Endothelial cell of umbilical vein (primary cell): ENCODE measurements at regions not wholly inside any gene's neighbourhood (a gene's known extent, or its start where the extent isn't known, plus 50 kb on each side); places are given as distances from the start of the nearest gene placed in this dataset.

Experiments used
- BruUV-seq: library from RNA; stranded (reverse); fragments of 400-500 nt; replicated peaks from 2 replicates; lab custom pipeline; 2021; lab: Mats Ljungman, UMichigan
- CTCF ChIA-PET: fragments of 300-600, 350-600 bp; sonication (Branson Sonifier 250); formaldehyde crosslinking; loops from one replicate; lab custom pipeline; 2021; ENCODE audit warnings: antibody characterized with exemption, inconsistent platforms; lab: Charles Lee
- POLR2A ChIA-PET: fragments of 300-600, 350-600 bp; sonication (Branson Sonifier 250); formaldehyde crosslinking; loops from one replicate; lab custom pipeline; 2021; ENCODE audit warnings: antibody characterized with exemption, inconsistent platforms; lab: Charles Lee
- DNase-seq: peaks from one replicate; pipeline ENCODE4 v3.0.0-alpha.2; 2011; ENCODE audit warnings: low read depth, low spot score
- FAIRE-seq: peaks from 2 replicates; lab custom pipeline; 2011; peaks lifted over from hg19 to GRCh38; lab: Jason Lieb, UNC
- H2AFZ ChIP-seq: 2 replicates; pipeline ENCODE4 v1.6.0; 2012; ENCODE audit warnings: low read depth, low read length, control low read depth, inconsistent platforms
- H3K27ac ChIP-seq: 2 replicates; pipeline ENCODE4 v1.5.1; 2011; ENCODE audit warnings: low read depth, mild to moderate bottlenecking, control low read depth, low read length, moderate library complexity; ENCODE audit not compliant: insufficient read depth
- H3K27me3 ChIP-seq, 2 experiments: 2 replicates each; pipeline versions ENCODE4 v1.6.0 to v1.6.1; 2011; ENCODE audit warnings: low read length in 2 of 2, mixed read lengths in 1 of 2; ENCODE audit not compliant: control insufficient read depth in 2 of 2, insufficient read depth in 2 of 2
- H3K36me3 ChIP-seq, 2 experiments: 2 replicates in 1 of 2; 3 replicates in 1 of 2; pipeline ENCODE4 v1.5.1; 2011; ENCODE audit warnings: low read length in 2 of 2, mild to moderate bottlenecking in 1 of 2, moderate library complexity in 1 of 2; ENCODE audit not compliant: control insufficient read depth in 2 of 2, insufficient read depth in 2 of 2; ENCODE audit errors: extremely low read depth in 1 of 2
- H3K4me1 ChIP-seq: 3 replicates; pipeline ENCODE4 v1.5.1; 2011; ENCODE audit warnings: mild to moderate bottlenecking, low read length; ENCODE audit not compliant: control insufficient read depth, insufficient read depth; ENCODE audit errors: extremely low read depth
- H3K4me2 ChIP-seq: 2 replicates; pipeline ENCODE4 v1.6.1; 2011; ENCODE audit warnings: low read length, control low read depth, mixed read lengths; ENCODE audit not compliant: insufficient read depth
- H3K4me3 ChIP-seq, 3 experiments: fragments of 200-600 bp in 1 of 3; sonication (generic), shearing (Covaris generic) in 1 of 3; replicated peaks in 1 of 3; 2 replicates each; pipeline ENCODE4 v1.5.1; 2011 to 2016; ENCODE audit warnings: control low read depth in 3 of 3, low read length in 3 of 3, mild to moderate bottlenecking in 2 of 3, inconsistent platforms in 1 of 3, low read depth in 1 of 3, moderate library complexity in 1 of 3; ENCODE audit not compliant: insufficient read depth in 1 of 3
- H3K79me2 ChIP-seq: 2 replicates; pipeline ENCODE4 v1.6.0; 2012; ENCODE audit warnings: low read length, inconsistent platforms; ENCODE audit not compliant: control insufficient read depth, insufficient read depth
- H3K9ac ChIP-seq: replicated peaks from 2 replicates; pipeline ENCODE3; 2011; ENCODE audit warnings: low read length, control low read depth; ENCODE audit not compliant: insufficient read depth; ENCODE audit errors: extremely low read depth
- H3K9me1 ChIP-seq: replicated peaks from 3 replicates; pipeline ENCODE4 v1.6.0; 2011; ENCODE audit warnings: mild to moderate bottlenecking, low read length; ENCODE audit not compliant: control insufficient read depth, insufficient read depth; ENCODE audit errors: extremely low read depth
- H3K9me3 ChIP-seq: replicated peaks from 2 replicates; pipeline ENCODE4 v1.5.1; 2012; ENCODE audit warnings: low read length, inconsistent platforms; ENCODE audit not compliant: control insufficient read depth, insufficient read depth
- H4K20me1 ChIP-seq: replicated peaks from 2 replicates; pipeline ENCODE3; 2011; ENCODE audit warnings: mild to moderate bottlenecking, low read length; ENCODE audit not compliant: control insufficient read depth, insufficient read depth; ENCODE audit errors: extremely low read depth
- CTCF ChIP-seq, 2 donors: IDR thresholded peaks; 1 replicate in 1 of 2; 2 replicates in 1 of 2; pipeline ENCODE4 v1.5.1; 2011; ENCODE audit warnings: low read length in 2 of 2, mild to moderate bottlenecking in 2 of 2, moderate library complexity in 2 of 2, control low read depth in 1 of 2, inconsistent platforms in 1 of 2, low read depth in 1 of 2; ENCODE audit not compliant: insufficient read depth in 1 of 2; ENCODE audit errors: extremely low read depth in 1 of 2
- EZH2 ChIP-seq: IDR thresholded peaks from 2 replicates; pipeline ENCODE4 v1.6.1; 2012; ENCODE audit warnings: borderline replicate concordance, low read depth, mild to moderate bottlenecking, moderate library complexity, low read length, inconsistent platforms; ENCODE audit not compliant: severe bottlenecking
- FOS ChIP-seq: IDR thresholded peaks from 2 replicates; pipeline ENCODE4 v1.6.1; 2011; ENCODE audit warnings: mild to moderate bottlenecking, low read length, moderate library complexity, borderline replicate concordance; ENCODE audit not compliant: insufficient read depth
- GATA2 ChIP-seq: IDR thresholded peaks from 2 replicates; pipeline ENCODE4 v1.7.0; 2011; ENCODE audit warnings: low read depth, mild to moderate bottlenecking, moderate library complexity, mixed read lengths, low read length; ENCODE audit not compliant: insufficient read length, insufficient read depth
- JUN ChIP-seq: IDR thresholded peaks from 2 replicates; pipeline ENCODE4 v1.6.1; 2011; ENCODE audit warnings: borderline replicate concordance, low read depth; ENCODE audit not compliant: insufficient read length, insufficient read depth
- MYC ChIP-seq: IDR thresholded peaks from one replicate; pipeline ENCODE4 v1.6.1; 2011; ENCODE audit warnings: mild to moderate bottlenecking, low read depth, low read length
- POLR2A ChIP-seq: IDR thresholded peaks from 2 replicates; pipeline ENCODE4 v1.6.1; 2012; ENCODE audit warnings: low read depth, mild to moderate bottlenecking, control low read depth, low read length
- POLR2AphosphoS5 ChIP-seq: IDR thresholded peaks from 2 replicates; pipeline ENCODE4 v1.6.1; 2012; ENCODE audit warnings: low read depth, mild to moderate bottlenecking, control low read depth, low read length, moderate library complexity; ENCODE audit not compliant: insufficient read depth
- dilution Hi-C: fragments of 300-500 bp; cut with MboI; formaldehyde crosslinking; loops from one replicate; pipeline ENCODE4 v1.15.0; 2019; ENCODE audit warnings: low sequenced_read_pairs; ENCODE audit not compliant: extremely low pct_ligation_motif_present
- intact Hi-C: fragments of 100-400 bp; cut with micrococcal nuclease; formaldehyde crosslinking; loops from one replicate; pipeline ENCODE4 v1.10.0; 2022
- TF ChIP-seq, protein P1 (sequence below): IDR thresholded peaks from 2 replicates; pipeline ENCODE4 v1.6.1; 2011; ENCODE audit not compliant: insufficient read depth, insufficient read length

DNA sequence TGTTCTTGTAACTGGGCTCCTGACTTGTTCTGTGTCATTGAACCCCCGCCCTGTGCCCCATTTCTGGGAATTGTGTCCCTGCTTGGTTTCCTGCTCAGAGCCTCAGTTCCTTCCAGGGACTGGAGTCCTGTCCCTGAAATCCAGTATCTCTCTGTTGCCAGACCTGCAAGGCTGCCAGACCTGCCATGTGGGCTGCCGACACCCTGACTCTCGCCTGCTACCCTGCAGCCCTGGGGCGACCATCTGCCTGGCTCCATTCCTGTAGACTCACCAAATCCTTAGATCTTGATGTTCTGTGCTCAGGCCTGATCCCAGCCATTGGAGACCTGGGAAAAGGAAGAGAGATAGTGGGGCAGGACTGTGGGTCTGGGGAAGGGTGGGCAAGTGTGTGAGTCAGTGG, 383.3 kb upstream of the PROX1 start:
- H4K20me1 ChIP-seq, result no peaks in the 10 kb centered on the region
- ChIA-PET CTCF (no interaction called here), POLR2A (no interaction called here)
- FAIRE-seq (no peak), DNase-seq (no peak)
- H3K9ac ChIP-seq, result no peak overlapping the region
- H3K79me2 ChIP-seq, result no peaks in the 10 kb centered on the region
- H3K9me3 ChIP-seq, result no peaks in the 10 kb centered on the region
- H3K4me3 ChIP-seq, result no peak overlapping the region
- H3K27me3 ChIP-seq, result no peaks in the 10 kb centered on the region
- no peak overlapping the region for H2AFZ ChIP-seq
- no peak for TF ChIP-seq FOS
- TF ChIP-seq, protein P1, sequence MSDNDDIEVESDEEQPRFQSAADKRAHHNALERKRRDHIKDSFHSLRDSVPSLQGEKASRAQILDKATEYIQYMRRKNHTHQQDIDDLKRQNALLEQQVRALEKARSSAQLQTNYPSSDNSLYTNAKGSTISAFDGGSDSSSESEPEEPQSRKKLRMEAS, result no peak
- no peaks in the 10 kb centered on the region for H3K4me1 ChIP-seq
- H3K9me1 ChIP-seq, result no peaks in the 10 kb centered on the region
- BruUV-seq, result no TSS peak
- no peak overlapping the region for H3K4me2 ChIP-seq
- H3K36me3 ChIP-seq, result no peaks in the 10 kb centered on the region
- H3K27ac ChIP-seq, result no peak overlapping the region
- intact Hi-C loops (no loop called here), dilution Hi-C loops (no loop called here)

DNA sequence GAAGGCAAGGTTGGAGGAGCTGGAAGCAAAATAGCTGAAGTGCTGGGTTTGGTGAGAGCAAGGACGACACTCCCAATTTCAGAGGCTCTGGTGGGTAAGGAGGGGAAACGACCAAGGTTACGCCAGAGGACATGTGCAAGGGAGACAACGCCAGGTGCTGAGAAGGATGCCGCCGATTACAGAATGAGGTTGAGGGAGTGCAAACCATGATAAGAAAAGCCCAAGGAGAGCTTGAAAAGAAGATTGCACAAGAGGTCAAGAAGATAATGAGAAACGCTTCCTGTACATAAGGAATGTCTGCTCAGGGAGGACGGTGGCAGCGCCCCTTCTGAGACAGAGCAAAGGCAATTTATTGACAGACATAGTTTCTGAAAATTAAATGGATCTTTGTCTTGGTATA, 382.0 kb upstream of the PROX1 start:
- no TSS peak for BruUV-seq
- no peaks in the 10 kb centered on the region for H3K36me3 ChIP-seq
- no peaks in the 10 kb centered on the region for H4K20me1 ChIP-seq
- no peaks in the 10 kb centered on the region for H3K4me1 ChIP-seq
- no peak overlapping the region for H3K4me2 ChIP-seq
- dilution Hi-C loops, result no loop called here
- POLR2A ChIA-PET, result no interaction called here
- intact Hi-C loops, result no loop called here
- H3K27ac ChIP-seq, result no peak overlapping the region
- no peaks in the 10 kb centered on the region for H3K9me3 ChIP-seq
- no peak overlapping the region for H2AFZ ChIP-seq
- no peaks in the 10 kb centered on the region for H3K9me1 ChIP-seq
- H3K9ac ChIP-seq, result no peak overlapping the region
- TF ChIP-seq CTCF (IDR thresholded peaks at IDR 0.05; ENCODE audit: extremely low read depth in 1 of 2, insufficient read depth in 1 of 2, low read depth in 1 of 2, low read length in 2 of 2) (no peak), POLR2A (no peak), EZH2 (no peak), GATA2 (no peak), FOS (no peak), MYC (no peak), POLR2AphosphoS5 (no peak), JUN (no peak)
- TF ChIP-seq, protein P1, result no peak
- H3K79me2 ChIP-seq, result no peaks in the 10 kb centered on the region
- no peak for DNase-seq
- CTCF ChIA-PET, result no interaction called here
- no peak overlapping the region for H3K4me3 ChIP-seq
- no peaks in the 10 kb centered on the region for H3K27me3 ChIP-seq
- FAIRE-seq, result no peak
